BLaER1 (cell line): ENCODE measurements at regions not wholly inside any gene's neighbourhood (a gene's known extent, or its start where the extent isn't known, plus 50 kb on each side); places are given as distances from the start of the nearest gene placed in this dataset.

Experiments used
- H3K27ac ChIP-seq: shearing (Covaris generic); formaldehyde crosslinking; 2 replicates; pipeline ENCODE4 v1.8.1; 2022
- H3K27me3 ChIP-seq: shearing (Covaris generic); formaldehyde crosslinking; 2 replicates; pipeline ENCODE4 v1.8.1; 2022
- H3K36me3 ChIP-seq: shearing (Covaris generic); formaldehyde crosslinking; 2 replicates; pipeline ENCODE4 v1.8.1; 2022
- H3K4me1 ChIP-seq: shearing (Covaris generic); formaldehyde crosslinking; 2 replicates; pipeline ENCODE4 v1.8.1; 2022
- H3K4me2 ChIP-seq: shearing (Covaris generic); formaldehyde crosslinking; 2 replicates; pipeline ENCODE4 v1.8.1; 2022
- H3K4me3 ChIP-seq: shearing (Covaris generic); formaldehyde crosslinking; 2 replicates; pipeline ENCODE4 v1.8.1; 2022
- H3K9ac ChIP-seq: shearing (Covaris generic); formaldehyde crosslinking; 2 replicates; pipeline ENCODE4 v1.8.1; 2022
- H3K9me3 ChIP-seq: shearing (Covaris generic); formaldehyde crosslinking; 2 replicates; pipeline ENCODE4 v1.8.1; 2022
- H4K20me1 ChIP-seq: shearing (Covaris generic); formaldehyde crosslinking; 2 replicates; pipeline ENCODE4 v1.8.1; 2022
- Cebpa-rat ChIP-seq: shearing (Covaris generic); IDR thresholded peaks from 2 replicates; pipeline ENCODE4 v1.8.1; 2022

GRCh38 chr11:119479685-119480275 lies 56.8 kb upstream of the THY1 start:
- H3K9me3 ChIP-seq: no peaks in the 10 kb centered on the region

GRCh38 chr11:119478711-119479285 lies 55.8 kb upstream of the THY1 start:
- no peak overlapping the region for H3K9ac ChIP-seq
- no peaks in the 10 kb centered on the region for H3K27me3 ChIP-seq
- no peak overlapping the region for H3K27ac ChIP-seq
- H4K20me1 ChIP-seq: peaks cover 14% of the 10 kb centered on the region; the same call in 1 of the 2 replicates
- H3K4me1 ChIP-seq: peaks cover 36% of the 10 kb centered on the region
- H3K4me2 ChIP-seq: no peak overlapping the region
- TF ChIP-seq Cebpa-rat: no peak
- no peak overlapping the region for H3K4me3 ChIP-seq
- no peaks in the 10 kb centered on the region for H3K9me3 ChIP-seq
- no peaks in the 10 kb centered on the region for H3K36me3 ChIP-seq

More at GRCh38 chr11:119479685-119480275, 56.8 kb upstream of the THY1 start:
- TF ChIP-seq Cebpa-rat: no peak
- H3K4me2 ChIP-seq: peak overlapping the region; percentile 84
- H3K9ac ChIP-seq: no peak overlapping the region
- H3K4me3 ChIP-seq: no peak overlapping the region
- H3K27ac ChIP-seq: no peak overlapping the region
- peaks cover 14% of the 10 kb centered on the region; the same call in 1 of the 2 replicates for H4K20me1 ChIP-seq
- H3K27me3 ChIP-seq: no peaks in the 10 kb centered on the region
- no peaks in the 10 kb centered on the region for H3K36me3 ChIP-seq
- peaks cover 40% of the 10 kb centered on the region for H3K4me1 ChIP-seq

- no peaks in the 10 kb centered on the region for H3K36me3 ChIP-seq
- no peak for TF ChIP-seq Cebpa-rat
- no peak overlapping the region for H3K4me2 ChIP-seq
- no peak overlapping the region for H3K9ac ChIP-seq
- H3K27me3 ChIP-seq: no peaks in the 10 kb centered on the region
- H4K20me1 ChIP-seq: peaks cover 10% of the 10 kb centered on the region; the same call in 1 of the 2 replicates
- no peaks in the 10 kb centered on the region for H3K9me3 ChIP-seq
- no peak overlapping the region for H3K4me3 ChIP-seq
- no peak overlapping the region for H3K27ac ChIP-seq
- peaks cover 43% of the 10 kb centered on the region for H3K4me1 ChIP-seq
Measured at GRCh38 chr11:119476666-119477331, 53.8 kb upstream of the THY1 start.

- Histone ChIP-seq H3K36me3 (no peaks in the 10 kb centered on the region), H3K27ac (no peak overlapping the region), H3K9me3 (no peaks in the 10 kb centered on the region), H3K27me3 (no peaks in the 10 kb centered on the region), H4K20me1 (peaks cover 8% of the 10 kb centered on the region; the same call in 1 of the 2 replicates), H3K4me2 (no peak overlapping the region), H3K4me1 (peaks cover 37% of the 10 kb centered on the region), H3K9ac (no peak overlapping the region), H3K4me3 (no peak overlapping the region)
- no peak for TF ChIP-seq Cebpa-rat
Measured at GRCh38 chr11:119476038-119476437, 53.1 kb upstream of the THY1 start.

- H3K4me2 ChIP-seq: no peak overlapping the region
- no peak for TF ChIP-seq Cebpa-rat
- no peak overlapping the region for H3K4me3 ChIP-seq
- H3K27me3 ChIP-seq: no peaks in the 10 kb centered on the region
- H3K27ac ChIP-seq: no peak overlapping the region
- peaks cover 35% of the 10 kb centered on the region for H3K4me1 ChIP-seq
- no peaks in the 10 kb centered on the region for H3K36me3 ChIP-seq
- H3K9ac ChIP-seq: no peak overlapping the region
- no peaks in the 10 kb centered on the region for H3K9me3 ChIP-seq
- no peaks in the 10 kb centered on the region for H4K20me1 ChIP-seq
Measured at GRCh38 chr11:119474682-119475596, 52.0 kb upstream of the THY1 start.

GRCh38 chr11:119473901-119474681 lies 51.1 kb upstream of the THY1 start:
- no peaks in the 10 kb centered on the region for H3K9me3 ChIP-seq
- H3K9ac ChIP-seq: no peak overlapping the region
- no peak overlapping the region for H3K4me2 ChIP-seq
- no peaks in the 10 kb centered on the region for H3K36me3 ChIP-seq
- no peak overlapping the region for H3K27ac ChIP-seq
- H3K4me3 ChIP-seq: no peak overlapping the region
- H3K27me3 ChIP-seq: no peaks in the 10 kb centered on the region
- H3K4me1 ChIP-seq: peaks cover 27% of the 10 kb centered on the region
- no peaks in the 10 kb centered on the region for H4K20me1 ChIP-seq
- TF ChIP-seq Cebpa-rat: no peak

GRCh38 chr11:119473226-119473625 lies 50.3 kb upstream of the THY1 start:
- no peaks in the 10 kb centered on the region for H3K36me3 ChIP-seq
- H3K9me3 ChIP-seq: peaks cover under 1% of the 10 kb centered on the region; the same call in 1 of the 2 replicates
- H3K4me3 ChIP-seq: no peak overlapping the region
- no peaks in the 10 kb centered on the region for H4K20me1 ChIP-seq
- H3K27me3 ChIP-seq: no peaks in the 10 kb centered on the region
- no peak for TF ChIP-seq Cebpa-rat
- peak overlapping the region; percentile 1; the same call in 1 of the 2 replicates for H3K4me2 ChIP-seq
- no peak overlapping the region for H3K9ac ChIP-seq
- peaks cover 20% of the 10 kb centered on the region for H3K4me1 ChIP-seq
- H3K27ac ChIP-seq: no peak overlapping the region

- Histone ChIP-seq H3K27ac (no peak overlapping the region), H3K27me3 (no peaks in the 10 kb centered on the region), H3K36me3 (no peaks in the 10 kb centered on the region), H3K4me3 (no peak overlapping the region), H3K9ac (no peak overlapping the region), H4K20me1 (no peaks in the 10 kb centered on the region), H3K4me2 (peak overlapping the region; percentile 1; the same call in 1 of the 2 replicates), H3K9me3 (peaks cover 5% of the 10 kb centered on the region; the same call in 1 of the 2 replicates), H3K4me1 (peaks cover 20% of the 10 kb centered on the region)
- TF ChIP-seq Cebpa-rat: no peak
Measured at GRCh38 chr11:119472856-119473222, 49.9 kb upstream of the THY1 start.
